HepG2 (cell line): ENCODE measurements at regions not wholly inside any gene's neighbourhood (a gene's known extent, or its start where the extent isn't known, plus 50 kb on each side); places are given as distances from the start of the nearest gene placed in this dataset.

Experiments
- ATAC-seq: fragments of 200-7000 bp; cut with Tn5 transposase; 3 replicates; pipeline ENCODE4 v1.9.1; 2020; ENCODE audit warnings: mild to moderate bottlenecking, moderate library complexity
- BruUV-seq: library from RNA; stranded (reverse); fragments of 400-500 nt; replicated peaks from 2 replicates; lab custom pipeline; 2021; lab: Mats Ljungman, UMichigan
- CTCF ChIA-PET: fragments of 300-600 bp; formaldehyde crosslinking; extraction: SDS; loops from one replicate; lab custom pipeline; 2021; ENCODE audit warnings: low total read pairs, inconsistent platforms, low intra/inter-chr PET ratio; lab: Yijun Ruan, JAX
- POLR2A ChIA-PET: fragments of 350-600 bp; sonication (Branson Sonifier 250); formaldehyde crosslinking; loops from one replicate; lab custom pipeline; 2020; ENCODE audit warnings: antibody characterized with exemption, inconsistent platforms; lab: Yijun Ruan, JAX
- DNase-seq: peaks from one replicate; pipeline ENCODE4 v3.0.0-alpha.2; 2015; ENCODE audit warnings: low spot score
- FAIRE-seq: peaks from 3 replicates; lab custom pipeline; 2011; peaks lifted over from hg19 to GRCh38; lab: Jason Lieb, UNC
- H2AFZ ChIP-seq: one replicate; pipeline ENCODE4 v1.6.1; 2011; ENCODE audit warnings: low read length, inconsistent platforms
- H3K27ac ChIP-seq: fragments of 300-600 bp; 3 replicates; pipeline ENCODE4 v1.8.0; 2011; ENCODE audit warnings: mixed run types, mild to moderate bottlenecking, mixed read lengths, low read length, inconsistent platforms; ENCODE audit not compliant: insufficient read depth; ENCODE audit errors: extremely low read length
- H3K27me3 ChIP-seq, 2 experiments: fragments of 200-600 bp in 1 of 2; 2 replicates in 1 of 2; 3 replicates in 1 of 2; pipeline versions ENCODE4 v1.6.0 to v1.8.0; 2011; ENCODE audit warnings: low read length in 2 of 2, mild to moderate bottlenecking in 2 of 2, moderate library complexity in 2 of 2, inconsistent platforms in 1 of 2; ENCODE audit not compliant: insufficient read depth in 2 of 2, control insufficient read depth in 1 of 2
- H3K36me3 ChIP-seq, 2 experiments: fragments of 200-600 bp in 1 of 2; replicated peaks in 1 of 2; 2 replicates in 1 of 2; 3 replicates in 1 of 2; pipeline versions ENCODE4 v1.5.1 to v1.8.0; 2011; ENCODE audit warnings: low read length in 2 of 2, inconsistent platforms in 1 of 2; ENCODE audit not compliant: insufficient read depth in 2 of 2, control insufficient read depth in 1 of 2
- H3K4me1 ChIP-seq: 2 replicates; pipeline ENCODE4 v1.5.1; 2012; ENCODE audit warnings: low read length, inconsistent platforms; ENCODE audit not compliant: insufficient read depth
- H3K4me2 ChIP-seq: 2 replicates; pipeline ENCODE4 v1.6.0; 2011; ENCODE audit warnings: low read depth, low read length, inconsistent platforms
- H3K4me3 ChIP-seq, 3 experiments: fragments of 200-600 bp in 1 of 3; sonication (generic), shearing (Covaris generic) in 1 of 3; replicated peaks in 1 of 3; 2 replicates each; pipeline ENCODE4 v1.5.1; 2011 to 2016; ENCODE audit warnings: low read length in 3 of 3, inconsistent platforms in 2 of 3, low read depth in 2 of 3, mild to moderate bottlenecking in 2 of 3, control low read depth in 1 of 3, mixed read lengths in 1 of 3; ENCODE audit not compliant: insufficient read depth in 1 of 3
- H3K79me2 ChIP-seq: one replicate; pipeline ENCODE4 v1.6.1; 2011; ENCODE audit warnings: low read length, inconsistent platforms; ENCODE audit not compliant: insufficient read depth
- H3K9ac ChIP-seq: 2 replicates; pipeline ENCODE4 v1.6.0; 2011; ENCODE audit warnings: mild to moderate bottlenecking, low read depth, low read length, inconsistent platforms; ENCODE audit not compliant: insufficient read depth
- H3K9me3 ChIP-seq: 2 replicates; pipeline ENCODE4 v1.5.1; 2012; ENCODE audit warnings: mild to moderate bottlenecking, low read length
- H4K20me1 ChIP-seq: 2 replicates; pipeline ENCODE4 v1.6.0; 2011; ENCODE audit warnings: inconsistent platforms, mild to moderate bottlenecking, low read length, moderate library complexity; ENCODE audit not compliant: insufficient read depth
- EZH2 ChIP-seq: conservative IDR thresholded peaks from 2 replicates; pipeline ENCODE4 v1.6.1; 2012; ENCODE audit warnings: mild to moderate bottlenecking, low read depth, low read length, moderate library complexity
- HNRNPL ChIP-seq: fragments of 200-400 bp; formaldehyde crosslinking; IDR thresholded peaks from 2 replicates; pipeline ENCODE4 v1.6.1; 2017; ENCODE audit warnings: mild to moderate bottlenecking, low read depth, low read length
- KDM2A ChIP-seq: sonication (generic); formaldehyde crosslinking; IDR thresholded peaks from 2 replicates; pipeline ENCODE4 v1.4.0; 2020; ENCODE audit warnings: low read depth, missing genetic modification reagents, borderline replicate concordance
- RFX3 ChIP-seq: IDR thresholded peaks from 2 replicates; pipeline ENCODE4 v1.6.1; 2016; ENCODE audit warnings: missing biosample characterization, missing genetic modification reagents
- ZC3H4 ChIP-seq: sonication (generic); formaldehyde crosslinking; IDR thresholded peaks from 2 replicates; pipeline ENCODE4 v1.4.0; 2020; ENCODE audit warnings: missing genetic modification reagents, borderline replicate concordance
- ZFP1 ChIP-seq: IDR thresholded peaks from 2 replicates; pipeline ENCODE4 v1.6.1; 2016
- ZNF224 ChIP-seq: sonication (generic); formaldehyde crosslinking; IDR thresholded peaks from 2 replicates; pipeline ENCODE4 v1.5.0; 2020; ENCODE audit warnings: mild to moderate bottlenecking, missing genetic modification reagents
- ZNF510 ChIP-seq: sonication (generic); formaldehyde crosslinking; IDR thresholded peaks from 2 replicates; pipeline ENCODE4 v1.4.0; 2020; ENCODE audit warnings: low read depth, mild to moderate bottlenecking, missing genetic modification reagents
- ZNF552 ChIP-seq: sonication (generic); formaldehyde crosslinking; IDR thresholded peaks from 2 replicates; pipeline ENCODE4 v1.9.0; 2022; ENCODE audit warnings: missing genetic modification reagents, mild to moderate bottlenecking, borderline replicate concordance
- in situ Hi-C: cut with HindIII; loops from 2 replicates; pipeline ENCODE4 v1.10.0; 2017; ENCODE audit warnings: low pct_unique_long_range_greater_than_20kb; ENCODE audit not compliant: extremely low pct_ligation_motif_present
- intact Hi-C: fragments of 100-400 bp; cut with micrococcal nuclease; formaldehyde crosslinking; loops from one replicate; pipeline ENCODE4 v1.10.0; 2022; ENCODE audit not compliant: unreplicated experiment
- TF ChIP-seq, protein P1 (sequence below): sonication (generic); formaldehyde crosslinking; IDR thresholded peaks from 2 replicates; pipeline ENCODE4 v1.4.0; 2020; ENCODE audit warnings: missing genetic modification reagents
- TF ChIP-seq, protein P2 (sequence below): IDR thresholded peaks from 2 replicates; pipeline ENCODE4 v1.6.1; 2016; ENCODE audit warnings: low read depth, missing genetic modification reagents, missing compliant biosample characterization
- TF ChIP-seq, protein P3 (sequence below): sonication (generic); formaldehyde crosslinking; IDR thresholded peaks from 2 replicates; pipeline ENCODE4 v1.5.0; 2020; ENCODE audit warnings: missing genetic modification reagents
- TF ChIP-seq, protein P4 (sequence below): sonication (generic); formaldehyde crosslinking; conservative IDR thresholded peaks from 2 replicates; pipeline ENCODE4 v1.5.0; 2020; ENCODE audit warnings: missing genetic modification reagents

DNA sequence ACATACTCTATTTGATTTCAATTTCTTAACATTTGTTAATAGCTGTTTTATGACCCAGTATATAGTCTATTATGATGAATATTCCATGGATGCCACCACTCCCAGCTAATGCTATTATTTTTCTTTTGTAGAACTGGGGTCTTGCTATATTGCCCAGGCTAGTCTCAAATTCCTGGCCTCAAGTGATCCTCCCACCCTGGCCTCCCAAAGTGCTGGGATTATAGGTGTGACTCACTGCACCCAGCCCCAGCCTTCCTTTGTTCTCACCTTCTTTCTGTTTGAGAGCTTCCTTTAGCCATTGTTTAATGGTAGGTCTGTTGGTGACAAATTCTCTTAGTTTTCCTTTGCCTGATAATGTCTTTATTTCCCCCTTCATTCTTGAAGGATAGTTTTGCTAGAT lies 52.9 kb upstream of the AMOTL1 start (continued):
- TF ChIP-seq, protein P1, sequence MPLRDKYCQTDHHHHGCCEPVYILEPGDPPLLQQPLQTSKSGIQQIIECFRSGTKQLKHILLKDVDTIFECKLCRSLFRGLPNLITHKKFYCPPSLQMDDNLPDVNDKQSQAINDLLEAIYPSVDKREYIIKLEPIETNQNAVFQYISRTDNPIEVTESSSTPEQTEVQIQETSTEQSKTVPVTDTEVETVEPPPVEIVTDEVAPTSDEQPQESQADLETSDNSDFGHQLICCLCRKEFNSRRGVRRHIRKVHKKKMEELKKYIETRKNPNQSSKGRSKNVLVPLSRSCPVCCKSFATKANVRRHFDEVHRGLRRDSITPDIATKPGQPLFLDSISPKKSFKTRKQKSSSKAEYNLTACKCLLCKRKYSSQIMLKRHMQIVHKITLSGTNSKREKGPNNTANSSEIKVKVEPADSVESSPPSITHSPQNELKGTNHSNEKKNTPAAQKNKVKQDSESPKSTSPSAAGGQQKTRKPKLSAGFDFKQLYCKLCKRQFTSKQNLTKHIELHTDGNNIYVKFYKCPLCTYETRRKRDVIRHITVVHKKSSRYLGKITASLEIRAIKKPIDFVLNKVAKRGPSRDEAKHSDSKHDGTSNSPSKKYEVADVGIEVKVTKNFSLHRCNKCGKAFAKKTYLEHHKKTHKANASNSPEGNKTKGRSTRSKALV (CRISPR knock-in tag), result no peak
- no peak for TF ChIP-seq ZNF224
- TF ChIP-seq, all 625 proteins: peak for 0

DNA sequence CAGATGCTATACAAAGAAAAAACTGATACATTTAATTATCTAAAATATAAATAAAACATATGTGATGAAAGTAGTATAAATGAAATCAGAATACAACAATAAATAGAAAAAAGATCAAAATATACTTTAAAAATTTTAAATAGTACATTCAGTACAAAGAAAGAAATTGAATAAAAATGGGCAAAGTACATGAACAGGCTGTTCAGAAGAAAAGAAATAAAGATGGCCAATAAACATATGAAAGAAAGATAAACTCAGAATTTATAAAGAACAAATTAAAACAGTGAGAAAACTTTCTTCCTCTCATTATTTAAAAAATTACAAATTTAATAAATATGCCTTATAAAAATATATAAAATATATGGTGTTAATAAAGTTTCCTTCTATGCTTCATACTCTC lies 50.5 kb upstream of the AMOTL1 start:
- no peak overlapping the region for H3K4me2 ChIP-seq
- POLR2A ChIA-PET, result no interaction called here
- TF ChIP-seq EZH2 (no peak), ZNF510 (CRISPR knock-in tag) (no peak), RFX3 (CRISPR knock-in tag) (no peak), ZFP1 (no peak), ZNF552 (CRISPR knock-in tag) (no peak), HNRNPL (no peak), KDM2A (no peak), ZC3H4 (CRISPR knock-in tag) (no peak)
- TF ChIP-seq, protein P2, sequence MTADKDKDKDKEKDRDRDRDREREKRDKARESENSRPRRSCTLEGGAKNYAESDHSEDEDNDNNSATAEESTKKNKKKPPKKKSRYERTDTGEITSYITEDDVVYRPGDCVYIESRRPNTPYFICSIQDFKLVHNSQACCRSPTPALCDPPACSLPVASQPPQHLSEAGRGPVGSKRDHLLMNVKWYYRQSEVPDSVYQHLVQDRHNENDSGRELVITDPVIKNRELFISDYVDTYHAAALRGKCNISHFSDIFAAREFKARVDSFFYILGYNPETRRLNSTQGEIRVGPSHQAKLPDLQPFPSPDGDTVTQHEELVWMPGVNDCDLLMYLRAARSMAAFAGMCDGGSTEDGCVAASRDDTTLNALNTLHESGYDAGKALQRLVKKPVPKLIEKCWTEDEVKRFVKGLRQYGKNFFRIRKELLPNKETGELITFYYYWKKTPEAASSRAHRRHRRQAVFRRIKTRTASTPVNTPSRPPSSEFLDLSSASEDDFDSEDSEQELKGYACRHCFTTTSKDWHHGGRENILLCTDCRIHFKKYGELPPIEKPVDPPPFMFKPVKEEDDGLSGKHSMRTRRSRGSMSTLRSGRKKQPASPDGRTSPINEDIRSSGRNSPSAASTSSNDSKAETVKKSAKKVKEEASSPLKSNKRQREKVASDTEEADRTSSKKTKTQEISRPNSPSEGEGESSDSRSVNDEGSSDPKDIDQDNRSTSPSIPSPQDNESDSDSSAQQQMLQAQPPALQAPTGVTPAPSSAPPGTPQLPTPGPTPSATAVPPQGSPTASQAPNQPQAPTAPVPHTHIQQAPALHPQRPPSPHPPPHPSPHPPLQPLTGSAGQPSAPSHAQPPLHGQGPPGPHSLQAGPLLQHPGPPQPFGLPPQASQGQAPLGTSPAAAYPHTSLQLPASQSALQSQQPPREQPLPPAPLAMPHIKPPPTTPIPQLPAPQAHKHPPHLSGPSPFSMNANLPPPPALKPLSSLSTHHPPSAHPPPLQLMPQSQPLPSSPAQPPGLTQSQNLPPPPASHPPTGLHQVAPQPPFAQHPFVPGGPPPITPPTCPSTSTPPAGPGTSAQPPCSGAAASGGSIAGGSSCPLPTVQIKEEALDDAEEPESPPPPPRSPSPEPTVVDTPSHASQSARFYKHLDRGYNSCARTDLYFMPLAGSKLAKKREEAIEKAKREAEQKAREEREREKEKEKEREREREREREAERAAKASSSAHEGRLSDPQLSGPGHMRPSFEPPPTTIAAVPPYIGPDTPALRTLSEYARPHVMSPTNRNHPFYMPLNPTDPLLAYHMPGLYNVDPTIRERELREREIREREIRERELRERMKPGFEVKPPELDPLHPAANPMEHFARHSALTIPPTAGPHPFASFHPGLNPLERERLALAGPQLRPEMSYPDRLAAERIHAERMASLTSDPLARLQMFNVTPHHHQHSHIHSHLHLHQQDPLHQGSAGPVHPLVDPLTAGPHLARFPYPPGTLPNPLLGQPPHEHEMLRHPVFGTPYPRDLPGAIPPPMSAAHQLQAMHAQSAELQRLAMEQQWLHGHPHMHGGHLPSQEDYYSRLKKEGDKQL (CRISPR knock-in tag), result no peak
- TF ChIP-seq, protein P3, sequence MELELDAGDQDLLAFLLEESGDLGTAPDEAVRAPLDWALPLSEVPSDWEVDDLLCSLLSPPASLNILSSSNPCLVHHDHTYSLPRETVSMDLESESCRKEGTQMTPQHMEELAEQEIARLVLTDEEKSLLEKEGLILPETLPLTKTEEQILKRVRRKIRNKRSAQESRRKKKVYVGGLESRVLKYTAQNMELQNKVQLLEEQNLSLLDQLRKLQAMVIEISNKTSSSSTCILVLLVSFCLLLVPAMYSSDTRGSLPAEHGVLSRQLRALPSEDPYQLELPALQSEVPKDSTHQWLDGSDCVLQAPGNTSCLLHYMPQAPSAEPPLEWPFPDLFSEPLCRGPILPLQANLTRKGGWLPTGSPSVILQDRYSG (CRISPR knock-in tag), result no peak
- TF ChIP-seq, protein P4, sequence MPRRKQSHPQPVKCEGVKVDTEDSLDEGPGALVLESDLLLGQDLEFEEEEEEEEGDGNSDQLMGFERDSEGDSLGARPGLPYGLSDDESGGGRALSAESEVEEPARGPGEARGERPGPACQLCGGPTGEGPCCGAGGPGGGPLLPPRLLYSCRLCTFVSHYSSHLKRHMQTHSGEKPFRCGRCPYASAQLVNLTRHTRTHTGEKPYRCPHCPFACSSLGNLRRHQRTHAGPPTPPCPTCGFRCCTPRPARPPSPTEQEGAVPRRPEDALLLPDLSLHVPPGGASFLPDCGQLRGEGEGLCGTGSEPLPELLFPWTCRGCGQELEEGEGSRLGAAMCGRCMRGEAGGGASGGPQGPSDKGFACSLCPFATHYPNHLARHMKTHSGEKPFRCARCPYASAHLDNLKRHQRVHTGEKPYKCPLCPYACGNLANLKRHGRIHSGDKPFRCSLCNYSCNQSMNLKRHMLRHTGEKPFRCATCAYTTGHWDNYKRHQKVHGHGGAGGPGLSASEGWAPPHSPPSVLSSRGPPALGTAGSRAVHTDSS (CRISPR knock-in tag), result no peak

More for the DNA sequence above, 50.5 kb upstream of the AMOTL1 start:
- Histone ChIP-seq H3K27ac (no peak overlapping the region), H3K79me2 (no peaks in the 10 kb centered on the region), H3K9ac (no peak overlapping the region), H3K9me3 (no peaks in the 10 kb centered on the region), H3K27me3 (0 out of 5 replicates have a peak, but pooled peaks cover 0 to 5% of the 10 kb centered on the region in 2 experiments), H3K36me3 (no peaks in the 10 kb centered on the region), H2AFZ (no peak overlapping the region), H4K20me1 (no peaks in the 10 kb centered on the region), H3K4me3 (no peak overlapping the region), H3K4me1 (no peaks in the 10 kb centered on the region)
- no peak for DNase-seq
- in situ Hi-C loops (no loop called here), intact Hi-C loops (no loop called here)
- BruUV-seq, result no TSS peak
- ATAC-seq, result no peak
- CTCF ChIA-PET, result no interaction called here
- FAIRE-seq, result no peak
